MM.1S (cell line): ENCODE measurements at regions not wholly inside any gene's neighbourhood (a gene's known extent, or its start where the extent isn't known, plus 50 kb on each side); places are given as distances from the start of the nearest gene placed in this dataset.
"Not testable (repeated sequence)": the region's sequence is repeated elsewhere in the genome, so short reads cannot be mapped to it uniquely, and the experiment has no call there.

ENCODE experiments used
- DNase-seq: peaks from one replicate; pipeline ENCODE4 v3.0.0-alpha.2; 2015
- H2AFZ ChIP-seq: fragments of 300-600 bp; sonication (generic); 2 replicates; pipeline ENCODE4 v1.6.0; 2016; ENCODE audit warnings: antibody characterized with exemption, low read length
- H3F3A ChIP-seq: fragments of 300-600 bp; sonication (generic); 2 replicates; pipeline ENCODE4 v1.6.1; 2016; ENCODE audit warnings: mild to moderate bottlenecking, antibody characterized with exemption, low read length, moderate library complexity, mixed read lengths; ENCODE audit not compliant: insufficient read depth
- H3K27ac ChIP-seq: fragments of 300-600 bp; sonication (generic); 2 replicates; pipeline ENCODE4 v1.5.1; 2016; ENCODE audit warnings: mild to moderate bottlenecking, low read length
- H3K27me3 ChIP-seq: fragments of 300-600 bp; sonication (generic); replicated peaks from 2 replicates; pipeline ENCODE4 v1.6.0; 2016; ENCODE audit warnings: low read length; ENCODE audit not compliant: insufficient read depth
- H3K36me3 ChIP-seq: fragments of 300-600 bp; sonication (generic); replicated peaks from 2 replicates; pipeline ENCODE4 v1.6.1; 2016; ENCODE audit warnings: mild to moderate bottlenecking, low read length, mixed read lengths; ENCODE audit not compliant: insufficient read depth
- H3K4me1 ChIP-seq: fragments of 300-600 bp; sonication (generic); 2 replicates; pipeline ENCODE4 v1.6.1; 2016; ENCODE audit warnings: low read length, mixed read lengths
- H3K4me2 ChIP-seq: fragments of 300-600 bp; sonication (generic); 2 replicates; pipeline ENCODE4 v1.6.0; 2016; ENCODE audit warnings: low read depth, low read length
- H3K4me3 ChIP-seq: fragments of 300-600 bp; sonication (generic); 2 replicates; pipeline ENCODE4 v1.5.1; 2016; ENCODE audit warnings: low read length, mixed read lengths
- H3K79me2 ChIP-seq: fragments of 300-600 bp; sonication (generic); 2 replicates; pipeline ENCODE4 v1.6.1; 2016; ENCODE audit warnings: mixed run types, low read length, mixed read lengths
- H3K9ac ChIP-seq: fragments of 300-600 bp; sonication (generic); 2 replicates; pipeline ENCODE4 v1.6.1; 2016; ENCODE audit warnings: low read length, mixed read lengths
- H3K9me2 ChIP-seq: fragments of 300-600 bp; sonication (generic); replicated peaks from 2 replicates; pipeline ENCODE4 v1.6.1; 2016; ENCODE audit warnings: mild to moderate bottlenecking, low read length, mixed read lengths; ENCODE audit not compliant: insufficient read depth
- H3K9me3 ChIP-seq: fragments of 300-600 bp; sonication (generic); replicated peaks from 2 replicates; pipeline ENCODE4 v1.6.1; 2016; ENCODE audit warnings: mild to moderate bottlenecking, low read length, mixed read lengths; ENCODE audit not compliant: insufficient read depth
- H4K20me1 ChIP-seq: fragments of 300-600 bp; sonication (generic); 2 replicates; pipeline ENCODE4 v1.6.1; 2016; ENCODE audit warnings: mild to moderate bottlenecking, low read length, moderate library complexity, mixed read lengths; ENCODE audit not compliant: insufficient read depth
- EZH2 ChIP-seq: fragments of 300-600 bp; sonication (generic); optimal IDR thresholded peaks from 2 replicates; pipeline ENCODE3; 2017; ENCODE audit warnings: low read depth, mild to moderate bottlenecking, antibody characterized with exemption, low read length, mixed read lengths
- EZH2phosphoT487 ChIP-seq: fragments of 300-600 bp; sonication (generic); IDR thresholded peaks from 2 replicates; pipeline ENCODE4 v1.6.1; 2018; ENCODE audit warnings: antibody characterized with exemption, low read length
- TF ChIP-seq, protein P1 (sequence below): fragments of 300-600 bp; sonication (generic); IDR thresholded peaks from 2 replicates; pipeline ENCODE4 v1.5.1; 2016; ENCODE audit warnings: antibody characterized with exemption, low read length, mixed read lengths

DNA sequence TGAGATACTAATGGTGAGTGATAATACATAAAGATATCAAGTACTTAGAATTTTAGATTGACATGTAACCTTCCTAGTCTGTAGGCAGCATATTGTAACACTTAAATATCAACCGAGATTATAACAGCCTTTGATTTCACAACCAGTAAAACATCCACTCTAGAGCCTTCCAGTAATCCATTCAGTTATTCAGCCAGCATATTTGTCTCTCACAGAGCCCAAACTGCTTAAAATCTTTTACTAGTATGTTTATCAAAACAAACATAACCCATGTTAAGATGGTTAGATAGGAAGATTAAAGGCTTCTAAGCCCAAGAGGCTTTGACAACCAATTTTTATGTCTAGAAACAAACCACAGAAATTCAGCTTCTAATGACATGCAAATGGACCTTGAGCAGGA is 177.9 kb upstream of the FST start:
- H2AFZ ChIP-seq = no peak overlapping the region
- no peak overlapping the region for H3K4me2 ChIP-seq

DNA sequence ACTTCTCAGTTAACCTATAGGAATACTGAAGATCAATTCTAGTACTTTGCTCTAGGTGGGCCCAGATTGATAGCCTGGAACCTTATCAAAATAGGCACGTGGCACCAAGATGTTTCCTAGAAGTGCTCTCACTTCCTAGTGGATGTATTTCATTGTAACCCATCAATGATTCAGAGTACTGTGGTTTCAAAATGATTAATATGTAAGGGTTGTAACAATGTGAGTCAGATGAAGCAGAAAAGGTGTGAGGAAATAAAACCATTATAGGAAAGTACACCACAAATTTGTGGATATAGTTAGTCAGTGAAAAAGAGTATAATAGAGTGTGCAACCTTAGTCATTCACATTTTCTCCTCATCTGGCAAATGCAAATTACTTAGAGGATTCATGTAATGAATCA is 177.3 kb upstream of the FST start:
- TF ChIP-seq EZH2phosphoT487 (no peak), EZH2 (no peak)
- TF ChIP-seq, protein P1, sequence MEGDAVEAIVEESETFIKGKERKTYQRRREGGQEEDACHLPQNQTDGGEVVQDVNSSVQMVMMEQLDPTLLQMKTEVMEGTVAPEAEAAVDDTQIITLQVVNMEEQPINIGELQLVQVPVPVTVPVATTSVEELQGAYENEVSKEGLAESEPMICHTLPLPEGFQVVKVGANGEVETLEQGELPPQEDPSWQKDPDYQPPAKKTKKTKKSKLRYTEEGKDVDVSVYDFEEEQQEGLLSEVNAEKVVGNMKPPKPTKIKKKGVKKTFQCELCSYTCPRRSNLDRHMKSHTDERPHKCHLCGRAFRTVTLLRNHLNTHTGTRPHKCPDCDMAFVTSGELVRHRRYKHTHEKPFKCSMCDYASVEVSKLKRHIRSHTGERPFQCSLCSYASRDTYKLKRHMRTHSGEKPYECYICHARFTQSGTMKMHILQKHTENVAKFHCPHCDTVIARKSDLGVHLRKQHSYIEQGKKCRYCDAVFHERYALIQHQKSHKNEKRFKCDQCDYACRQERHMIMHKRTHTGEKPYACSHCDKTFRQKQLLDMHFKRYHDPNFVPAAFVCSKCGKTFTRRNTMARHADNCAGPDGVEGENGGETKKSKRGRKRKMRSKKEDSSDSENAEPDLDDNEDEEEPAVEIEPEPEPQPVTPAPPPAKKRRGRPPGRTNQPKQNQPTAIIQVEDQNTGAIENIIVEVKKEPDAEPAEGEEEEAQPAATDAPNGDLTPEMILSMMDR = no peak
- H3K36me3 ChIP-seq = no peaks in the 10 kb centered on the region
- no peaks in the 10 kb centered on the region for H3F3A ChIP-seq
- H3K4me3 ChIP-seq = no peak overlapping the region
- no peaks in the 10 kb centered on the region for H4K20me1 ChIP-seq
- no peaks in the 10 kb centered on the region for H3K79me2 ChIP-seq
- no peaks in the 10 kb centered on the region for H3K4me1 ChIP-seq
- no peak overlapping the region for H3K4me2 ChIP-seq
- no peak overlapping the region for H3K27ac ChIP-seq
- H3K9ac ChIP-seq = no peak overlapping the region
- H3K27me3 ChIP-seq = no peaks in the 10 kb centered on the region
- no peak for DNase-seq
- no peaks in the 10 kb centered on the region for H3K9me2 ChIP-seq
- no peak overlapping the region for H2AFZ ChIP-seq
- H3K9me3 ChIP-seq = no peaks in the 10 kb centered on the region

More for the DNA sequence above, 177.9 kb upstream of the FST start:
- TF ChIP-seq, protein P1 = no peak
- no peak for TF ChIP-seq EZH2phosphoT487
- no peak for TF ChIP-seq EZH2
- Histone ChIP-seq H3K4me3 (no peak overlapping the region), H3K27me3 (no peaks in the 10 kb centered on the region), H3K4me1 (no peaks in the 10 kb centered on the region), H3K9ac (no peak overlapping the region), H3K9me2 (no peaks in the 10 kb centered on the region), H3K27ac (no peak overlapping the region), H3K9me3 (no peaks in the 10 kb centered on the region), H3F3A (no peaks in the 10 kb centered on the region), H4K20me1 (no peaks in the 10 kb centered on the region), H3K79me2 (no peaks in the 10 kb centered on the region), H3K36me3 (no peaks in the 10 kb centered on the region)
- no peak for DNase-seq

DNA sequence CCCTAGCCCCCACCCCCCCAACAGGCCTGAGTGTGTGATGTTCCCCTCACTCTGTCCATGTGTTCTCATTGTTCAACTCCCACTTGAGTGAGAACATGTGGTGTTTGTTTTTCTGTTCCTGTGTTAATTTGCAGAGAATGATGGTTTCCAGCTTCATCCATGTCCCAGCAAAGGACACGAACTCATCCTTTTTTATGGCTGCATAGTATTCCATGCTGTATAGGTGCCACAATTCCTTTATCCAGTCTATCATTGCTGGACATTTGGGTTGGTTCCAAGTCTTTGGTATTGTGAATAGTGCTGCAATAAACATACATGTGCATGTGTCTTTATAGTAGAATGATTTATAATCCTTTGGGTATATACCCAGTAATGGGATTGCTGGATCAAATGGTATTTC is 175.1 kb upstream of the FST start:
- not testable (repeated sequence) for H2AFZ ChIP-seq, H3F3A ChIP-seq, H3K9me3 ChIP-seq, H3K27ac ChIP-seq, H3K4me3 ChIP-seq, H3K36me3 ChIP-seq, H3K4me2 ChIP-seq, H3K9ac ChIP-seq, H3K4me1 ChIP-seq, H3K9me2 ChIP-seq, H3K79me2 ChIP-seq, DNase-seq, H3K27me3 ChIP-seq, H4K20me1 ChIP-seq

DNA sequence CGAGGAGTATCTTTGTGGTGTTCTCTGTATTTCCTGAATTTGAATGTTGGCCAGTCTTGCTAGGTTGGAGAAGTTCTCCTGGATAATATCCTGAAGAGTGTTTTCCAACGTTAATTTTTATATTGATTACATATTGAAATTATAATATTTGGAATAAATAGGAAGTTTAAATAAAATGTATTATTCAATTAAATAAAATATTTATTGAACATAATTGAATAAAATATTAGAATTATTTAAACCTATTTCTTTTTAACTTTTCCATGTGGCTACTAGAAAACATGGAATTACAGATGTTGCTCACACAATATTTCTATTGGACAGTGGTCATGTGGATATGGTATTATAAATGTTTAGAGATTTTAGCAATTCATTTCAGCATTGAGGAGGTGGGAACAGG is 170.8 kb upstream of the FST start:
- Histone ChIP-seq H2AFZ (no peak overlapping the region), H3K27ac (no peak overlapping the region), H3K4me2 (no peak overlapping the region), H3K36me3 (no peaks in the 10 kb centered on the region), H3K9me2 (no peaks in the 10 kb centered on the region), H3K79me2 (no peaks in the 10 kb centered on the region), H3K9me3 (no peaks in the 10 kb centered on the region), H3K9ac (no peak overlapping the region), H4K20me1 (no peaks in the 10 kb centered on the region), H3K4me3 (no peak overlapping the region), H3K27me3 (no peaks in the 10 kb centered on the region), H3K4me1 (no peaks in the 10 kb centered on the region), H3F3A (no peaks in the 10 kb centered on the region)
- DNase-seq = no peak
- TF ChIP-seq EZH2 (no peak), EZH2phosphoT487 (no peak)
- TF ChIP-seq, protein P1 = no peak
